ENCODE measurements at regions not wholly inside any gene's neighbourhood (a gene's known extent, or its start where the extent isn't known, plus 50 kb on each side); places are given as distances from the start of the nearest gene placed in this dataset.

DNA sequence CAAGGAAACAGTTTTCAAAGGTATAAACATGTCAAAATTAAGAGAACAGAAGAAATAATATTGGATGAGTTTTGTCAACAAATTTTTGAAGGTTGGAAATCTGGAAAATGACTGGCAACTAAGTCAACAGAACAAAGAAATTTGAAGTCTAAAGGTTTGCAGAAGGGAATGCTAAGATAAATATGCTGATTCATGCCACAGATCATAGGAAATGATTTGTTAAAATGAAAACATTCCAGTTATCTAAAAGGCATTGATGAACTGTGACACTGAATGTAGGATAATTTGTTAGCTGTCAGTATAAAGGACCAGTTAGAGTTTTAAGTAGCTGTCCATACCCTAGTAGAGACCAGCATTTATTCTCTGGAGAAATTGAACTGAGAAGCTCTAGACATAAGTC, 157.9 kb upstream of the CHRM3 start:
- Mint-ChIP-seq H3K4me1 (ENCODE audit: low read depth) (peaks cover 8% of the 10 kb centered on the region), H3K9me3 (ENCODE audit: low read depth) (peaks cover 19% of the 10 kb centered on the region), H3K36me3 (ENCODE audit: insufficient read depth) (peaks cover 4% of the 10 kb centered on the region), H3K27me3 (no peaks in the 10 kb centered on the region), H3K27ac (no peak overlapping the region), H3K4me3 (ENCODE audit: low read depth) (no peak overlapping the region)
- no peak for TF ChIP-seq CTCF (IDR thresholded peaks at IDR 0.05; ENCODE audit: unreplicated experiment)
- DNase-seq (ENCODE audit: low spot score, unreplicated experiment), result no peak

DNA sequence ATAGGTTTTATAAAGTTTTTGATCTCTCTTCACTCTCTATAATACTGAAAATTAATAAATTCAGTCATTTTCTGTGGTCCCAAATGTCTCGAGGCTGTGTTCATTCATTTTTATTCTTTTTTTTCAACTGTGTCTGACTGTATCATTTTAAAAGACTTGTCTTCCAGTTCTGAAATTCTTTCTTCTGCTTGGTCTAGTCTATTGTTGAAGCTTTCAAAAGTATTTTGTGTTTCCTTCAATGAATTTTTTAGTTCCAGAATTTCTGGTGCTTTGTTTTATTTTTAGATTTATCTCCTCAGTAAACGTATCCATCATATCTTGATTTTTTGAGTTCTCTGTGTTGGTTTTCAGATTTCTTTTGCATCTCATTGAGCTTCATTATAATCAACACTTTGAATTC, 161.0 kb upstream of the CHRM3 start:
- no peaks in the 10 kb centered on the region for H3K27me3 Mint-ChIP-seq
- no peak overlapping the region for H3K4me3 Mint-ChIP-seq (ENCODE audit: low read depth)
- H3K27ac Mint-ChIP-seq, result no peak overlapping the region
- no peak for TF ChIP-seq CTCF (IDR thresholded peaks at IDR 0.05; ENCODE audit: unreplicated experiment)
- H3K36me3 Mint-ChIP-seq (ENCODE audit: insufficient read depth), result peaks cover 4% of the 10 kb centered on the region
- H3K9me3 Mint-ChIP-seq (ENCODE audit: low read depth), result peaks cover 42% of the 10 kb centered on the region
- no peaks in the 10 kb centered on the region for H3K4me1 Mint-ChIP-seq (ENCODE audit: low read depth)
- DNase-seq (ENCODE audit: low spot score, unreplicated experiment), result no peak

DNA sequence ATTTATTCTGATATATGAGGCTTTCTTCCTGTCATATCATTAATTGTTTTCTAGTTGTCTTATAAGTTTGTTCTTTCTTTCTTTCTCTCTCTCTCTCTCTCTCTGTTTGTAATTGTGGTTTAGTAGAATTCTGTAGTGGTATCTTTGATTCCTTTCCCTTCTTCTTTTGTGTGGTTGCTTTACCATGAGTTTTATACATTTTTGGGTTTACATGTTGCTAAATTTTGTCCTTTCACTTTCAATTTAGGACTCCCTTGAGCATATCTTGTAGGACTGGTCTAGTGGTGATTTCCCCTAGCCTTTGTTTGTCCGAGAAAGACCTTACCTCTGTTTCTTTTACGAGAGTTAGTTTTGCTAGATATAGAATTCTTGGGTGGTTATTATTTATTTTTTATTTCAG, 162.3 kb upstream of the CHRM3 start:
- no peak overlapping the region for H3K27ac Mint-ChIP-seq
- H3K27me3 Mint-ChIP-seq, result no peaks in the 10 kb centered on the region
- no peaks in the 10 kb centered on the region for H3K4me1 Mint-ChIP-seq (ENCODE audit: low read depth)
- TF ChIP-seq CTCF (IDR thresholded peaks at IDR 0.05; ENCODE audit: unreplicated experiment), result no peak
- no peak for DNase-seq (ENCODE audit: low spot score, unreplicated experiment)
- peaks cover 4% of the 10 kb centered on the region for H3K36me3 Mint-ChIP-seq (ENCODE audit: insufficient read depth)
- H3K9me3 Mint-ChIP-seq (ENCODE audit: low read depth), result peaks cover 42% of the 10 kb centered on the region
- no peak overlapping the region for H3K4me3 Mint-ChIP-seq (ENCODE audit: low read depth)

DNA sequence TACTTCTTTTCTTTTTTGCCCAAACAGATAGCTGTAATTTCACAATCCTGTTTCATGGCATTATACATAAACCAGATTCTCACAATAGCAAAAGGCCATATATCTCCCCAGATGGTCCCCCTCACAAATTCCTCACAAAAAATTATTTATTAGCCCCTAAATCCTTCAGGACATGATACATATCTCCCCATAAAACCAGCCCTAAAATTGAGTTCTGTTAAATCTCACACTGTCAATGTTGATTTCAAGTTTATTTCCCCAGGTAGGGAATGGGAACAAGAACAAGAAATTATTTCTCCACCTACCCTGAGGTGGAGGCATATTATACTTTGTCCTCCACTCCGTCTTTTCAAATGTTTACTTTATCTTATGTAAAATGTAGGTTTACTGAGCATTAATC, 163.4 kb upstream of the CHRM3 start:
- Mint-ChIP-seq H3K27ac (no peak overlapping the region), H3K4me1 (ENCODE audit: low read depth) (no peaks in the 10 kb centered on the region), H3K36me3 (ENCODE audit: insufficient read depth) (peaks cover 4% of the 10 kb centered on the region), H3K4me3 (ENCODE audit: low read depth) (no peak overlapping the region), H3K27me3 (no peaks in the 10 kb centered on the region), H3K9me3 (ENCODE audit: low read depth) (peaks cover 42% of the 10 kb centered on the region)
- TF ChIP-seq CTCF (IDR thresholded peaks at IDR 0.05; ENCODE audit: unreplicated experiment), result no peak
- DNase-seq (ENCODE audit: low spot score, unreplicated experiment), result no peak

DNA sequence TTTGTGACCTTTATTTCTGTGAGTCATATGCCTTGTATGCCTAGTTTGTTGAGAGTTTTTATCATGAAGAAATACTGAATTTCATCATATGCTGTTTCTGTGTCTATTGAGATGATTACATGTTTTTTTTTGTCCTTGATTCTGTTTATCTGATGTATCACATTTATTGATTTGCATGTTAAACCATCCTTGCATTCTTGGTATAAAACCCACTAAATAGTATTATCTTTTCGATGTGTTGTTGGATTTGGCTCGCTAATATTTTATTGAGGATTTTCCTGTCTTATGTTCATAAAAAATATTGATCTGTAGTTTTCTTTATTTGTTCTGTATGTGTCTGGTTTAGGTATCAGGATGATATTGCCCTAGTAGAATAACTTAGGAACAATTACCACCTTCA, 164.7 kb upstream of the CHRM3 start:
- Mint-ChIP-seq H3K4me1 (ENCODE audit: low read depth) (no peaks in the 10 kb centered on the region), H3K36me3 (ENCODE audit: insufficient read depth) (peaks cover 4% of the 10 kb centered on the region)
- no peak for DNase-seq (ENCODE audit: low spot score, unreplicated experiment)

More for the DNA sequence above, 164.7 kb upstream of the CHRM3 start:
- no peak for TF ChIP-seq CTCF (IDR thresholded peaks at IDR 0.05; ENCODE audit: unreplicated experiment)
- H3K4me3 Mint-ChIP-seq (ENCODE audit: low read depth), result no peak overlapping the region
- H3K27me3 Mint-ChIP-seq, result no peaks in the 10 kb centered on the region
- peaks cover 42% of the 10 kb centered on the region for H3K9me3 Mint-ChIP-seq (ENCODE audit: low read depth)
- no peak overlapping the region for H3K27ac Mint-ChIP-seq

Measured in progenitor cell of endocrine pancreas (in vitro differentiated cells).